ENCODE measurements at regions not wholly inside any gene's neighbourhood (a gene's known extent, or its start where the extent isn't known, plus 50 kb on each side); places are given as distances from the start of the nearest gene placed in this dataset.

GRCh38 chr6:168170841-168171601 lies 92.0 kb upstream of the FRMD1 start:
- TF ChIP-seq CTCF (conservative IDR thresholded peaks at IDR 0.05 in 1 of 2, IDR thresholded peaks at IDR 0.05 in 1 of 2; ENCODE audit: extremely low read depth in 1 of 2, insufficient read depth in 1 of 2, low read depth in 1 of 2, low read length in 2 of 2) (no peak), EZH2 (IDR thresholded peaks at IDR 0.05; ENCODE audit: borderline replicate concordance, low read length) (no peak)

All from mammary epithelial cell (primary cell).